Kidney (tissue), 13 donors: ENCODE measurements at regions not wholly inside any gene's neighbourhood (a gene's known extent, or its start where the extent isn't known, plus 50 kb on each side); places are given as distances from the start of the nearest gene placed in this dataset.

Experiments used
- DNase-seq, 5 donors: peaks; one replicate each; pipeline ENCODE4 v3.0.0-alpha.2; 2013 to 2020
- FAIRE-seq: peaks from 2 replicates; lab custom pipeline; 2012; peaks lifted over from hg19 to GRCh38; lab: Jason Lieb, UNC
- H3K27ac ChIP-seq, 2 donors: one replicate each; pipeline ENCODE4 v1.7.0; 2013; ENCODE audit warnings: low read depth in 2 of 2, low read length in 2 of 2, inconsistent platforms in 1 of 2
- H3K27me3 ChIP-seq: one replicate; pipeline ENCODE4 v1.7.1; 2013; ENCODE audit warnings: low read length, inconsistent platforms; ENCODE audit not compliant: control insufficient read depth, insufficient read depth
- H3K36me3 ChIP-seq, 3 donors: one replicate each; pipeline versions ENCODE4 v1.7.0 to v1.7.1; 2013; ENCODE audit warnings: low read length in 3 of 3, control low read depth in 1 of 3, inconsistent platforms in 1 of 3; ENCODE audit not compliant: insufficient read depth in 3 of 3, control insufficient read depth in 2 of 3
- H3K4me1 ChIP-seq, 3 donors: one replicate each; pipeline versions ENCODE4 v1.7.0 to v1.7.1; 2013; ENCODE audit warnings: low read length in 3 of 3, inconsistent platforms in 1 of 3, low read depth in 1 of 3; ENCODE audit not compliant: control insufficient read depth in 2 of 3, insufficient read depth in 2 of 3
- H3K4me3 ChIP-seq, 3 donors: one replicate each; pipeline versions ENCODE4 v1.7.0 to v1.8.1; 2013; ENCODE audit warnings: low read length in 3 of 3, control low read depth in 1 of 3, inconsistent platforms in 1 of 3
- H3K9ac ChIP-seq, 3 donors: one replicate each; pipeline versions ENCODE4 v1.7.0 to v1.7.1; 2013; ENCODE audit warnings: low read length in 3 of 3, control low read depth in 1 of 3, inconsistent platforms in 1 of 3
- H3K9me3 ChIP-seq, 3 donors: one replicate each; pipeline versions ENCODE4 v1.7.0 to v1.7.1; 2013; ENCODE audit warnings: low read length in 3 of 3, control low read depth in 1 of 3, inconsistent platforms in 1 of 3; ENCODE audit not compliant: control insufficient read depth in 2 of 3, insufficient read depth in 1 of 3
- intact Hi-C: fragments of 100-400 bp; cut with DNase I; formaldehyde crosslinking; loops from one replicate; pipeline ENCODE4 v1.11.1; 2022
- TF ChIP-seq, protein P1 (sequence below): IDR thresholded peaks from 3 replicates; pipeline ENCODE4 v1.5.1; 2012; ENCODE audit warnings: mild to moderate bottlenecking, moderate library complexity, borderline replicate concordance; ENCODE audit not compliant: insufficient read depth; ENCODE audit errors: extremely low read depth
- donor health status: control.
- donor health status: control.
- donor health status: control.
- donor health status: control.
- donor health status: control.
- donor health status: DM: yes; HTN: yes; CAD: no.
- donor health status: Normal renal cell carcinoma (clear cell type).

DNA sequence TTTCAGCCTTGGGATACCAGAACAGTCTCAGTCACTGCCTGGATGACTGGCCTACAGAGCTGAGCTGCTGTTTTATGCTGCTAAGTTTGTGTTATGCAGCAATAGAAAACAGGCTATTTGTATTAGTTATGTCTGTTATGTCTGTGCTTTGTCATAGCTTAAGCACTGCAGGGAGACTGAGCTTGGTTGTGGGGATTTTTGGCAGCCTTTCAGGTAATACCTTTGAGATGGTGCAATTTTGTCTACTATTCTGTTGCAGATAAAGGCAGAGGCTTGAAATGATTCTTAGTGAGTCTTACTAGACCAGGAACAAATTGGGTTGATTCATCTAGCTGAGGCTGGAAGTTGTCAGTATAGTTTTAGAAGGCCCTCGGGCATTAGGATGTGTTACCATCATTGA lies 201.3 kb upstream of the RBM19 start:
- Histone ChIP-seq H3K27ac (no peak overlapping the region), H3K27me3 (no peaks in the 10 kb centered on the region), H3K4me1 (no peaks in the 10 kb centered on the region), H3K36me3 (no peaks in the 10 kb centered on the region), H3K4me3 (no peak overlapping the region), H3K9ac (no peak overlapping the region), H3K9me3 (no peaks in the 10 kb centered on the region)
- no peak for FAIRE-seq
- intact Hi-C loops: no loop called here
- DNase-seq: no peak
- TF ChIP-seq, protein P1, sequence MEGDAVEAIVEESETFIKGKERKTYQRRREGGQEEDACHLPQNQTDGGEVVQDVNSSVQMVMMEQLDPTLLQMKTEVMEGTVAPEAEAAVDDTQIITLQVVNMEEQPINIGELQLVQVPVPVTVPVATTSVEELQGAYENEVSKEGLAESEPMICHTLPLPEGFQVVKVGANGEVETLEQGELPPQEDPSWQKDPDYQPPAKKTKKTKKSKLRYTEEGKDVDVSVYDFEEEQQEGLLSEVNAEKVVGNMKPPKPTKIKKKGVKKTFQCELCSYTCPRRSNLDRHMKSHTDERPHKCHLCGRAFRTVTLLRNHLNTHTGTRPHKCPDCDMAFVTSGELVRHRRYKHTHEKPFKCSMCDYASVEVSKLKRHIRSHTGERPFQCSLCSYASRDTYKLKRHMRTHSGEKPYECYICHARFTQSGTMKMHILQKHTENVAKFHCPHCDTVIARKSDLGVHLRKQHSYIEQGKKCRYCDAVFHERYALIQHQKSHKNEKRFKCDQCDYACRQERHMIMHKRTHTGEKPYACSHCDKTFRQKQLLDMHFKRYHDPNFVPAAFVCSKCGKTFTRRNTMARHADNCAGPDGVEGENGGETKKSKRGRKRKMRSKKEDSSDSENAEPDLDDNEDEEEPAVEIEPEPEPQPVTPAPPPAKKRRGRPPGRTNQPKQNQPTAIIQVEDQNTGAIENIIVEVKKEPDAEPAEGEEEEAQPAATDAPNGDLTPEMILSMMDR: no peak

- H3K27ac ChIP-seq: no peak overlapping the region
- intact Hi-C loops: no loop called here
- no peak overlapping the region for H3K4me3 ChIP-seq
- TF ChIP-seq, protein P1: peak; percentile 19
- no peak overlapping the region for H3K9ac ChIP-seq
- H3K9me3 ChIP-seq: no peaks in the 10 kb centered on the region
- no peaks in the 10 kb centered on the region for H3K27me3 ChIP-seq
- H3K4me1 ChIP-seq: no peaks in the 10 kb centered on the region
- H3K36me3 ChIP-seq: no peaks in the 10 kb centered on the region
- FAIRE-seq (no peak), DNase-seq (peak in 4 of 5 donors; percentile 49 to 79 (median 58))
Observed at GRCh38 chr12:114166362-114166761, 200.2 kb upstream of the RBM19 start.

GRCh38 chr12:114165921-114166320 lies 199.8 kb upstream of the RBM19 start:
- intact Hi-C loops: no loop called here
- TF ChIP-seq, protein P1: no peak
- no peak overlapping the region for H3K4me3 ChIP-seq
- no peaks in the 10 kb centered on the region for H3K4me1 ChIP-seq
- DNase-seq (no peak), FAIRE-seq (no peak)
- no peak overlapping the region for H3K9ac ChIP-seq
- no peak overlapping the region for H3K27ac ChIP-seq
- H3K27me3 ChIP-seq: no peaks in the 10 kb centered on the region
- H3K36me3 ChIP-seq: no peaks in the 10 kb centered on the region
- no peaks in the 10 kb centered on the region for H3K9me3 ChIP-seq

- DNase-seq: no peak
- FAIRE-seq: no peak
Observed at GRCh38 chr12:114164351-114164750, 198.2 kb upstream of the RBM19 start.

More at GRCh38 chr12:114164351-114164750, 198.2 kb upstream of the RBM19 start:
- no peaks in the 10 kb centered on the region for H3K36me3 ChIP-seq
- no peak overlapping the region for H3K27ac ChIP-seq
- no peaks in the 10 kb centered on the region for H3K4me1 ChIP-seq
- intact Hi-C loops: no loop called here
- H3K9me3 ChIP-seq: no peaks in the 10 kb centered on the region
- H3K4me3 ChIP-seq: no peak overlapping the region
- H3K27me3 ChIP-seq: no peaks in the 10 kb centered on the region
- TF ChIP-seq, protein P1: no peak
- H3K9ac ChIP-seq: no peak overlapping the region
